Ishikawa (cell line): ENCODE measurements at regions not wholly inside any gene's neighbourhood (a gene's known extent, or its start where the extent isn't known, plus 50 kb on each side); places are given as distances from the start of the nearest gene placed in this dataset.

Source experiments
- CEBPB ChIP-seq: IDR thresholded peaks from 2 replicates; pipeline ENCODE4 v1.6.1; 2012
- CREB1 ChIP-seq: IDR thresholded peaks from 2 replicates; pipeline ENCODE4 v1.6.1; 2012; ENCODE audit warnings: low read depth
- EGR1 ChIP-seq: IDR thresholded peaks from 2 replicates; pipeline ENCODE4 v1.6.1; 2012
- EP300 ChIP-seq: IDR thresholded peaks from 2 replicates; pipeline ENCODE4 v1.6.1; 2012; ENCODE audit warnings: borderline replicate concordance
- FOXM1 ChIP-seq: IDR thresholded peaks from 2 replicates; pipeline ENCODE4 v1.6.1; 2012; ENCODE audit warnings: low read depth, borderline replicate concordance
- MAX ChIP-seq: IDR thresholded peaks from 2 replicates; pipeline ENCODE4 v1.6.1; 2012
- NFIC ChIP-seq: IDR thresholded peaks from 2 replicates; pipeline ENCODE4 v1.6.1; 2012
- RAD21 ChIP-seq: IDR thresholded peaks from 2 replicates; pipeline ENCODE4 v1.6.1; 2012; ENCODE audit warnings: low read depth
- REST ChIP-seq: IDR thresholded peaks from 2 replicates; pipeline ENCODE4 v1.6.1; 2012; ENCODE audit warnings: low read depth, mild to moderate bottlenecking
- TAF1 ChIP-seq: IDR thresholded peaks from 2 replicates; pipeline ENCODE4 v1.6.1; 2012; ENCODE audit warnings: low read depth, mild to moderate bottlenecking
- TCF12 ChIP-seq: IDR thresholded peaks from 2 replicates; pipeline ENCODE4 v1.6.1; 2012; ENCODE audit warnings: low read depth
- TEAD4 ChIP-seq: IDR thresholded peaks from 2 replicates; pipeline ENCODE4 v1.6.1; 2012
- USF1 ChIP-seq: IDR thresholded peaks from 2 replicates; pipeline ENCODE4 v1.6.1; 2012
- YY1 ChIP-seq: IDR thresholded peaks from 2 replicates; pipeline ENCODE4 v1.6.1; 2012; ENCODE audit warnings: low read depth
- ZBTB7A ChIP-seq: IDR thresholded peaks from 2 replicates; pipeline ENCODE4 v1.6.1; 2012; ENCODE audit warnings: low read depth

GRCh38 chr16:73306901-73307413 is 259.0 kb upstream of the ZFHX3 start:
- TF ChIP-seq TEAD4 (no peak), REST (no peak), CREB1 (no peak), ZBTB7A (no peak), EGR1 (no peak), RAD21 (no peak), CEBPB (no peak), TCF12 (no peak), USF1 (no peak), MAX (no peak), EP300 (no peak), TAF1 (no peak), NFIC (no peak), YY1 (no peak), FOXM1 (no peak)

GRCh38 chr16:73304008-73304774 is 256.3 kb upstream of the ZFHX3 start:
- TF ChIP-seq FOXM1 (no peak), RAD21 (no peak), TAF1 (no peak)

GRCh38 chr16:73302942-73303341 is 255.0 kb upstream of the ZFHX3 start:
- TF ChIP-seq CEBPB, result no peak
- no peak for TF ChIP-seq EP300
- no peak for TF ChIP-seq TEAD4
- no peak for TF ChIP-seq CREB1
- TF ChIP-seq RAD21, result no peak
- TF ChIP-seq TCF12, result no peak
- TF ChIP-seq USF1, result no peak

DNA sequence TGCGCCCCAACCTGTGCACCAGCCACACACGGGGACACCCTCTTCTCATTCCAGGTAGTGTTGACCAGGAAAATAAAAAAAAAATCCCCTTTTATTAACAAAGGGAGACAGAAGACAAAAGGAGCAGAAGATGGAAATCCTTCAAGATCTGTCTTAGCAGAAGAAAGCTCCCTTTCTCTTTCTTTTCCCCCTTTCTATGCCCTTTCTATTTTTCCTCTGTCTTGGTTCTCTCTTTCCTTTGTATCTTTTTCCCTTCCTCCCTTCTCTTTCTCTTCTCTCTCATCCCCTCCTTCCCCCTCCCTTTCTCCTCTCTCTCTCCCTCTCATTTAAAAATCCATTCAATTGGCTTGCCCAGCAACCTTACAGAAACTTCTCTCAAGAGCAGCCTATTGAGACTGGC is 254.1 kb upstream of the ZFHX3 start:
- TF ChIP-seq ZBTB7A (no peak), CEBPB (no peak), YY1 (no peak), TEAD4 (no peak), RAD21 (no peak), EP300 (no peak), MAX (no peak), TCF12 (no peak), USF1 (no peak), CREB1 (no peak), TAF1 (no peak), NFIC (no peak), EGR1 (no peak), REST (no peak), FOXM1 (no peak)

DNA sequence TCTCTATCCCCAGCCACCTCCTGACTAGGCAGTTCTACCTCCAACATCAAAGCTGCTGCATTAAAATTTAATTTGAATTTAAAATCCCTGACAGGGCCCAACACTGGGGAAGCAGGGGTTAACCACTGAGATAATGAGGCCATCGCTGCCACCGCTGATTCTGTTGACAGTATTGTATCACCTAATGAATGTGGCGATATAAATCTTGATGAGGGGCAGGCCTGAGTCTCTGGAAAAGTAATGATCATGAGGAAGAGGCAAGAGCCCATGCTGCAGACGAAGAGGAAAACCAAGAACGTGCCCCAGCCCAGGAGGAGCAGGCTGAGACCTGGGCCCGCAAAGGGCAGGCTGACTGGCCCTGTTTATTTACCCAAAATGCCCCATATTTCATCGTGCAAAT is 251.4 kb upstream of the ZFHX3 start:
- TF ChIP-seq NFIC (no peak), ZBTB7A (no peak), TCF12 (no peak), CREB1 (no peak), TAF1 (no peak), YY1 (no peak), MAX (no peak), REST (no peak), EP300 (no peak), USF1 (no peak), TEAD4 (no peak), FOXM1 (no peak), CEBPB (no peak), RAD21 (no peak), EGR1 (no peak)
